CD14-positive monocyte (primary cell): ENCODE measurements at regions not wholly inside any gene's neighbourhood (a gene's known extent, or its start where the extent isn't known, plus 50 kb on each side); places are given as distances from the start of the nearest gene placed in this dataset.

ENCODE experiments used
- DNase-seq, 3 donors: peaks; one replicate each; pipeline ENCODE4 v3.0.0-alpha.2; 2011 to 2022
- H2AFZ ChIP-seq: 2 replicates; pipeline ENCODE4 v1.6.0; 2012; ENCODE audit warnings: mild to moderate bottlenecking, low read depth, low read length, inconsistent platforms; ENCODE audit not compliant: insufficient read depth, poor library complexity, severe bottlenecking
- H3K27ac ChIP-seq, 2 donors: 1 replicate in 1 of 2; 2 replicates in 1 of 2; pipeline ENCODE4 v1.5.1; 2012 to 2013; ENCODE audit warnings: low read length in 2 of 2, control low read depth in 1 of 2, inconsistent platforms in 1 of 2, low read depth in 1 of 2, mild to moderate bottlenecking in 1 of 2
- H3K27me3 ChIP-seq, 2 donors: one replicate each; pipeline versions ENCODE4 v1.6.0 to v1.6.1; 2011 to 2013; ENCODE audit warnings: low read length in 2 of 2; ENCODE audit not compliant: control insufficient read depth in 2 of 2, insufficient read depth in 2 of 2
- H3K36me3 ChIP-seq, 2 donors: replicated peaks in 1 of 2; 1 replicate in 1 of 2; 2 replicates in 1 of 2; pipeline versions ENCODE4 v1.5.1 to v1.6.1; 2012 to 2013; ENCODE audit warnings: low read length in 2 of 2, control low read depth in 1 of 2, inconsistent platforms in 1 of 2, mild to moderate bottlenecking in 1 of 2; ENCODE audit not compliant: insufficient read depth in 2 of 2, control insufficient read depth in 1 of 2
- H3K4me1 ChIP-seq, 2 donors: 1 replicate in 1 of 2; 2 replicates in 1 of 2; pipeline versions ENCODE4 v1.5.1 to v1.6.1; 2012 to 2013; ENCODE audit warnings: low read length in 2 of 2, control low read depth in 1 of 2, inconsistent platforms in 1 of 2, mild to moderate bottlenecking in 1 of 2, moderate library complexity in 1 of 2; ENCODE audit not compliant: insufficient read depth in 2 of 2, control insufficient read depth in 1 of 2
- H3K4me2 ChIP-seq: replicated peaks from 2 replicates; pipeline ENCODE3; 2012; ENCODE audit warnings: low read length, moderate library complexity, mild to moderate bottlenecking; ENCODE audit not compliant: poor library complexity, severe bottlenecking; ENCODE audit errors: extremely low read depth
- H3K4me3 ChIP-seq, 3 experiments: fragments of 200-600 bp in 1 of 3; sonication (generic) in 1 of 3; replicated peaks in 1 of 3; 1 replicate in 2 of 3; 2 replicates in 1 of 3; pipeline ENCODE4 v1.5.1; 2011 to 2013; ENCODE audit warnings: low read length in 3 of 3, mild to moderate bottlenecking in 3 of 3, control low read depth in 2 of 3, low read depth in 2 of 3, inconsistent platforms in 1 of 3, moderate library complexity in 1 of 3
- H3K79me2 ChIP-seq: 2 replicates; pipeline ENCODE4 v1.6.0; 2012; ENCODE audit warnings: mild to moderate bottlenecking, control low read depth, inconsistent platforms, low read length, moderate library complexity; ENCODE audit not compliant: insufficient read depth
- H3K9ac ChIP-seq: 2 replicates; pipeline ENCODE4 v1.6.0; 2017; ENCODE audit warnings: low read length, mild to moderate bottlenecking; ENCODE audit not compliant: insufficient read depth, poor library complexity, severe bottlenecking
- H3K9me3 ChIP-seq, 2 donors: replicated peaks in 1 of 2; 1 replicate in 1 of 2; 2 replicates in 1 of 2; pipeline versions ENCODE4 v1.5.1 to v1.6.1; 2012 to 2013; ENCODE audit warnings: low read length in 2 of 2, control low read depth in 1 of 2; ENCODE audit not compliant: control insufficient read depth in 1 of 2, insufficient read depth in 1 of 2
- H4K20me1 ChIP-seq: 2 replicates; pipeline ENCODE4 v1.6.0; 2012; ENCODE audit warnings: mild to moderate bottlenecking, low read length, control low read depth, moderate library complexity; ENCODE audit not compliant: insufficient read depth
- H3K27ac Mint-ChIP-seq, 7 donors: one replicate each; pipeline ENCODE4 v1.8.0; 2020; ENCODE audit warnings: mild to moderate bottlenecking in 7 of 7, mixed read lengths in 7 of 7, moderate library complexity in 6 of 7, inconsistent platforms in 2 of 7
- H3K27me3 Mint-ChIP-seq, 3 donors: one replicate each; pipeline ENCODE4 v1.8.0; 2021 to 2022; ENCODE audit warnings: low read depth in 3 of 3, mild to moderate bottlenecking in 3 of 3, mixed read lengths in 3 of 3, moderate library complexity in 3 of 3, inconsistent platforms in 1 of 3
- H3K36me3 Mint-ChIP-seq, 2 donors: one replicate each; pipeline ENCODE4 v1.8.0; 2020; ENCODE audit warnings: mixed read lengths in 2 of 2, inconsistent platforms in 1 of 2, mild to moderate bottlenecking in 1 of 2
- H3K4me1 Mint-ChIP-seq: one replicate; pipeline ENCODE4 v1.8.0; 2020; ENCODE audit warnings: mild to moderate bottlenecking, mixed read lengths
- H3K4me3 Mint-ChIP-seq, 2 donors: one replicate each; pipeline ENCODE4 v1.8.0; 2020; ENCODE audit warnings: mild to moderate bottlenecking in 2 of 2, mixed read lengths in 2 of 2, moderate library complexity in 1 of 2
- H3K9me3 Mint-ChIP-seq, 7 donors: one replicate each; pipeline ENCODE4 v1.8.0; 2020 to 2022; ENCODE audit warnings: mixed read lengths in 7 of 7, mild to moderate bottlenecking in 6 of 7, moderate library complexity in 6 of 7, inconsistent platforms in 2 of 7
- WGBS: methylation state at CpG from one replicate; pipeline ENCODE4 v1.1.5; 2013; ENCODE audit warnings: missing lambda C conversion rate; ENCODE audit not compliant: insufficient coverage; 5-methylcytosine and 5-hydroxymethylcytosine counted together
- intact Hi-C, 2 donors: fragments of 100-400 bp; cut with micrococcal nuclease; formaldehyde crosslinking; loops; one replicate each; pipeline versions ENCODE4 v1.15.0 to v1.15.1; 2023
- TF ChIP-seq, protein P1 (sequence below): fragments of 200-600 bp; IDR thresholded peaks from one replicate; pipeline ENCODE4 v1.8.0; 2022; ENCODE audit warnings: antibody characterized with exemption, mild to moderate bottlenecking

DNA sequence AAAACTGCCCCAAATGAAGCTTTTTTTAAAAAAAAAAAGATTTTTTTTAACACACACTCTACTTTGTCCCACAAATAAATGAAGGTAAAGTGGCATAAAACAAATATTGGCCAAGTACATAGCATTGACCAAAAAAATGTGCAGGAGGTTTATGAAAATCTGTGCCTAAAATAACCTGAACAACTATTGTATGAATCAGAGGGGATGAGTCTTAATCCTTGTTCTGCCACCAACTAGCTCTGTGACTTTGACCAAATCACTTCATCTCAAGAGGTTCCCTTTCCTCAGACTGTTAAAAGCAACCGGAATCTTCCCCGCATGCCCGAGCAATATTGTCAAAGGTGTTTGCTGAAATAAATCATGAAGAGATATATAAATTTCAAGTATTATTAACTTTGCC lies 150.4 kb upstream of the NEBL start:
- no peak for DNase-seq
- TF ChIP-seq, protein P1, sequence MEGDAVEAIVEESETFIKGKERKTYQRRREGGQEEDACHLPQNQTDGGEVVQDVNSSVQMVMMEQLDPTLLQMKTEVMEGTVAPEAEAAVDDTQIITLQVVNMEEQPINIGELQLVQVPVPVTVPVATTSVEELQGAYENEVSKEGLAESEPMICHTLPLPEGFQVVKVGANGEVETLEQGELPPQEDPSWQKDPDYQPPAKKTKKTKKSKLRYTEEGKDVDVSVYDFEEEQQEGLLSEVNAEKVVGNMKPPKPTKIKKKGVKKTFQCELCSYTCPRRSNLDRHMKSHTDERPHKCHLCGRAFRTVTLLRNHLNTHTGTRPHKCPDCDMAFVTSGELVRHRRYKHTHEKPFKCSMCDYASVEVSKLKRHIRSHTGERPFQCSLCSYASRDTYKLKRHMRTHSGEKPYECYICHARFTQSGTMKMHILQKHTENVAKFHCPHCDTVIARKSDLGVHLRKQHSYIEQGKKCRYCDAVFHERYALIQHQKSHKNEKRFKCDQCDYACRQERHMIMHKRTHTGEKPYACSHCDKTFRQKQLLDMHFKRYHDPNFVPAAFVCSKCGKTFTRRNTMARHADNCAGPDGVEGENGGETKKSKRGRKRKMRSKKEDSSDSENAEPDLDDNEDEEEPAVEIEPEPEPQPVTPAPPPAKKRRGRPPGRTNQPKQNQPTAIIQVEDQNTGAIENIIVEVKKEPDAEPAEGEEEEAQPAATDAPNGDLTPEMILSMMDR = no peak
- no peak overlapping the region for H3K4me3 Mint-ChIP-seq
- no peaks in the 10 kb centered on the region for H3K4me1 ChIP-seq
- no peak overlapping the region for H3K4me2 ChIP-seq
- H3K27ac ChIP-seq = no peak overlapping the region
- peaks cover 1 to 7% (median 3%) of the 10 kb centered on the region in 3 donors for H3K27me3 Mint-ChIP-seq
- no peaks in the 10 kb centered on the region for H3K36me3 ChIP-seq
- H3K9me3 ChIP-seq = peaks cover 0 to 6% of the 10 kb centered on the region in 2 donors
- no peaks in the 10 kb centered on the region for H3K27me3 ChIP-seq
- H3K36me3 Mint-ChIP-seq = no peaks in the 10 kb centered on the region
- no peaks in the 10 kb centered on the region for H4K20me1 ChIP-seq
- H3K4me1 Mint-ChIP-seq = no peaks in the 10 kb centered on the region
- no peak overlapping the region for H3K9ac ChIP-seq
- no peak overlapping the region for H3K27ac Mint-ChIP-seq
- intact Hi-C loops = no loop called here
- no peaks in the 10 kb centered on the region for H3K79me2 ChIP-seq
- H3K9me3 Mint-ChIP-seq = peaks cover 2 to 6% (median 5%) of the 10 kb centered on the region in 7 donors
- H2AFZ ChIP-seq = no peak overlapping the region
- no peak overlapping the region for H3K4me3 ChIP-seq
- no CpG with 5 or more reads among the region's 3 CpGs for WGBS

DNA sequence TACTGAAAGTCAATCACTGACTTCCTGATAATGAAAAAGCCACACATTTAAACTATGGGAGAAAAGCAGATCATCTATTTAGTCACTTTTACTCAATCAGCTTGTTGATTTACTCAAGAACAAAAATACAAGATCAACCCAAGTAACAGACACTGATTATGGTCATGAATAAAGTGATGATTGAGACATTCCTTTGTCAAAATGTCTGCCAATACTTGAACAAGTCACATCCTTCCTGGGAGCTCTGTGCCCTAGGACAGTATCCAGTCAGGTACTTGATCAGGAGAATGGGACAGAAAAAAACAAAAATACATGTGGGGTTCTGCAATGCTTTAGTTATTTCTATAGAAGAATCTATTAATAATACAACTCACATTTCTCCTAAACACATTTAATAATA lies 150.0 kb upstream of the NEBL start:
- DNase-seq = no peak

More for the DNA sequence above, 150.0 kb upstream of the NEBL start:
- H3K4me2 ChIP-seq = no peak overlapping the region
- H3K27me3 ChIP-seq = no peaks in the 10 kb centered on the region
- Mint-ChIP-seq H3K4me1 (no peaks in the 10 kb centered on the region), H3K9me3 (peaks cover 2 to 5% (median 3%) of the 10 kb centered on the region in 7 donors), H3K36me3 (no peaks in the 10 kb centered on the region), H3K4me3 (no peak overlapping the region), H3K27me3 (peaks cover 1 to 4% (median 3%) of the 10 kb centered on the region in 3 donors), H3K27ac (no peak overlapping the region)
- H3K36me3 ChIP-seq = no peaks in the 10 kb centered on the region
- no peak overlapping the region for H3K9ac ChIP-seq
- TF ChIP-seq, protein P1 = no peak
- no peak overlapping the region for H2AFZ ChIP-seq
- peaks cover 0 to 2% of the 10 kb centered on the region in 2 donors for H3K9me3 ChIP-seq
- no peak overlapping the region for H3K27ac ChIP-seq
- no peaks in the 10 kb centered on the region for H4K20me1 ChIP-seq
- no peak overlapping the region for H3K4me3 ChIP-seq
- H3K4me1 ChIP-seq = no peaks in the 10 kb centered on the region
- H3K79me2 ChIP-seq = no peaks in the 10 kb centered on the region
- intact Hi-C loops = no loop called here
